Muscle of leg (tissue), 3 donors: ENCODE measurements at regions not wholly inside any gene's neighbourhood (a gene's known extent, or its start where the extent isn't known, plus 50 kb on each side); places are given as distances from the start of the nearest gene placed in this dataset.

Source experiments
- DNase-seq: peaks from one replicate; pipeline ENCODE4 v3.0.0; 2013
- H3K27ac ChIP-seq: one replicate; pipeline ENCODE4 v1.5.1; 2013; ENCODE audit warnings: mild to moderate bottlenecking, low read length, control low read depth
- H3K27me3 ChIP-seq: one replicate; pipeline ENCODE4 v1.6.1; 2013; ENCODE audit warnings: low read length; ENCODE audit not compliant: control insufficient read depth, insufficient read depth
- H3K36me3 ChIP-seq: one replicate; pipeline ENCODE4 v1.6.1; 2013; ENCODE audit warnings: low read length; ENCODE audit not compliant: control insufficient read depth, insufficient read depth
- H3K4me1 ChIP-seq: one replicate; pipeline ENCODE4 v1.6.1; 2013; ENCODE audit warnings: low read length; ENCODE audit not compliant: control insufficient read depth, insufficient read depth
- H3K4me3 ChIP-seq: one replicate; pipeline ENCODE4 v1.5.1; 2013; ENCODE audit warnings: low read length, control low read depth
- H3K9me3 ChIP-seq: replicated peaks from 2 replicates; pipeline ENCODE4 v1.6.1; 2013; ENCODE audit warnings: low read depth, low read length; ENCODE audit not compliant: control insufficient read depth
- WGBS: methylation state at CpG from one replicate; pipeline ENCODE4 v1.1.5; 2013; ENCODE audit warnings: missing lambda C conversion rate; ENCODE audit not compliant: insufficient coverage; 5-methylcytosine and 5-hydroxymethylcytosine counted together

- Histone ChIP-seq H3K4me3 (no peak overlapping the region), H3K27me3 (no peaks in the 10 kb centered on the region), H3K36me3 (no peaks in the 10 kb centered on the region), H3K27ac (no peak overlapping the region), H3K4me1 (no peaks in the 10 kb centered on the region), H3K9me3 (peaks cover 5% of the 10 kb centered on the region)
- no CpG with 5 or more reads among the region's 1 CpG for WGBS
- DNase-seq: no peak
Observed at GRCh38 chr13:81762449-81762848, 1421.5 kb upstream of the SPRY2 start.

- no peak overlapping the region for H3K27ac ChIP-seq
- H3K4me1 ChIP-seq: no peaks in the 10 kb centered on the region
- H3K36me3 ChIP-seq: no peaks in the 10 kb centered on the region
- no peak overlapping the region for H3K4me3 ChIP-seq
- no peaks in the 10 kb centered on the region for H3K27me3 ChIP-seq
- no peak for DNase-seq
- 83% methylated on average over 2 of the region's 2 CpGs for WGBS
- peaks cover 5% of the 10 kb centered on the region for H3K9me3 ChIP-seq
Observed at GRCh38 chr13:81760316-81760715, 1419.4 kb upstream of the SPRY2 start.

- H3K27ac ChIP-seq: no peak overlapping the region
- H3K27me3 ChIP-seq: no peaks in the 10 kb centered on the region
- H3K9me3 ChIP-seq: peaks cover 5% of the 10 kb centered on the region
- H3K4me3 ChIP-seq: no peak overlapping the region
- no peaks in the 10 kb centered on the region for H3K4me1 ChIP-seq
- DNase-seq: no peak
- no peaks in the 10 kb centered on the region for H3K36me3 ChIP-seq
Observed at GRCh38 chr13:81757348-81757970, 1416.5 kb upstream of the SPRY2 start.

GRCh38 chr13:81745391-81745790, 1404.5 kb upstream of the SPRY2 start:
- no peaks in the 10 kb centered on the region for H3K27me3 ChIP-seq
- H3K36me3 ChIP-seq: no peaks in the 10 kb centered on the region
- 76% methylated on average over 3 of the region's 4 CpGs for WGBS
- H3K9me3 ChIP-seq: no peaks in the 10 kb centered on the region
- no peak for DNase-seq
- no peaks in the 10 kb centered on the region for H3K4me1 ChIP-seq
- no peak overlapping the region for H3K27ac ChIP-seq
- no peak overlapping the region for H3K4me3 ChIP-seq

- Histone ChIP-seq H3K9me3 (no peaks in the 10 kb centered on the region), H3K27me3 (no peaks in the 10 kb centered on the region), H3K27ac (no peak overlapping the region), H3K36me3 (no peaks in the 10 kb centered on the region), H3K4me1 (no peaks in the 10 kb centered on the region), H3K4me3 (no peak overlapping the region)
- WGBS: no CpG with 5 or more reads among the region's 1 CpG
- no peak for DNase-seq
Observed at GRCh38 chr13:81738364-81738763, 1397.4 kb upstream of the SPRY2 start.

GRCh38 chr13:81726037-81726726, 1385.3 kb upstream of the SPRY2 start:
- WGBS: 91% methylated on average over 11 of the region's 14 CpGs
- DNase-seq: no peak
- no peaks in the 10 kb centered on the region for H3K27me3 ChIP-seq
- H3K27ac ChIP-seq: no peak overlapping the region
- no peaks in the 10 kb centered on the region for H3K36me3 ChIP-seq
- H3K4me1 ChIP-seq: no peaks in the 10 kb centered on the region
- no peak overlapping the region for H3K4me3 ChIP-seq
- H3K9me3 ChIP-seq: no peaks in the 10 kb centered on the region

- no CpG with 5 or more reads among the region's 1 CpG for WGBS
Observed at GRCh38 chr13:81722456-81722855, 1381.5 kb upstream of the SPRY2 start.

GRCh38 chr13:81721400-81721799, 1380.5 kb upstream of the SPRY2 start:
- no peak for DNase-seq
- Histone ChIP-seq H3K27ac (no peak overlapping the region), H3K4me1 (no peaks in the 10 kb centered on the region), H3K36me3 (no peaks in the 10 kb centered on the region), H3K27me3 (no peaks in the 10 kb centered on the region), H3K9me3 (no peaks in the 10 kb centered on the region), H3K4me3 (no peak overlapping the region)

More at GRCh38 chr13:81722456-81722855, 1381.5 kb upstream of the SPRY2 start:
- Histone ChIP-seq H3K27me3 (no peaks in the 10 kb centered on the region), H3K4me3 (no peak overlapping the region), H3K27ac (no peak overlapping the region), H3K9me3 (no peaks in the 10 kb centered on the region), H3K36me3 (no peaks in the 10 kb centered on the region), H3K4me1 (no peaks in the 10 kb centered on the region)
- no peak for DNase-seq

- no peak for DNase-seq
- Histone ChIP-seq H3K9me3 (no peaks in the 10 kb centered on the region), H3K4me3 (no peak overlapping the region), H3K27ac (no peak overlapping the region), H3K4me1 (no peaks in the 10 kb centered on the region), H3K27me3 (no peaks in the 10 kb centered on the region), H3K36me3 (no peaks in the 10 kb centered on the region)
- WGBS: no CpG with 5 or more reads among the region's 3 CpGs
Observed at GRCh38 chr13:81714513-81714912, 1373.6 kb upstream of the SPRY2 start.

GRCh38 chr13:81713201-81713600, 1372.3 kb upstream of the SPRY2 start:
- Histone ChIP-seq H3K9me3 (no peaks in the 10 kb centered on the region), H3K27me3 (no peaks in the 10 kb centered on the region), H3K4me3 (no peak overlapping the region), H3K36me3 (no peaks in the 10 kb centered on the region), H3K27ac (no peak overlapping the region), H3K4me1 (no peaks in the 10 kb centered on the region)
- no peak for DNase-seq
- 88% methylated on average over 2 of the region's 2 CpGs for WGBS

- H3K9me3 ChIP-seq: peaks cover 5% of the 10 kb centered on the region
- H3K4me1 ChIP-seq: no peaks in the 10 kb centered on the region
- DNase-seq: no peak
- no peak overlapping the region for H3K4me3 ChIP-seq
- 71% methylated on average over 2 of the region's 4 CpGs for WGBS
- H3K27me3 ChIP-seq: no peaks in the 10 kb centered on the region
- H3K27ac ChIP-seq: no peak overlapping the region
- no peaks in the 10 kb centered on the region for H3K36me3 ChIP-seq
Observed at GRCh38 chr13:81697826-81698225, 1356.9 kb upstream of the SPRY2 start.
